SK-N-SH treated with all-trans-retinoic acid at 6 μM for 48 hours (cell line): ENCODE measurements at regions not wholly inside any gene's neighbourhood (a gene's known extent, or its start where the extent isn't known, plus 50 kb on each side); places are given as distances from the start of the nearest gene placed in this dataset.

Experiments used
- ARNTL ChIP-seq: fragments of 450-650 bp; formaldehyde crosslinking; IDR thresholded peaks from 2 replicates; pipeline ENCODE4 v1.5.0; 2020; ENCODE audit warnings: low read depth, mild to moderate bottlenecking, moderate library complexity, borderline replicate concordance
- CREB5 ChIP-seq: fragments of 250-450 bp; sonication (Bioruptor Pico); IDR thresholded peaks from 2 replicates; pipeline ENCODE4 v1.5.1; 2020; ENCODE audit warnings: low read depth, mild to moderate bottlenecking, moderate library complexity
- ESRRG ChIP-seq: fragments of 250-450 bp; sonication (Bioruptor Pico); IDR thresholded peaks from 2 replicates; pipeline ENCODE4 v1.6.1; 2021; ENCODE audit warnings: mild to moderate bottlenecking
- OSR1 ChIP-seq: fragments of 250-450 bp; sonication (Bioruptor Pico); IDR thresholded peaks from 2 replicates; pipeline ENCODE4 v1.8.0; 2022; ENCODE audit warnings: moderate library complexity, mild to moderate bottlenecking, inconsistent platforms
- PATZ1 ChIP-seq: fragments of 250-450 bp; sonication (Bioruptor Pico); IDR thresholded peaks from 2 replicates; pipeline ENCODE4 v1.8.0; 2020; ENCODE audit warnings: mild to moderate bottlenecking, moderate library complexity, borderline replicate concordance
- RARB ChIP-seq: fragments of 250-450 bp; sonication (Bioruptor Pico); IDR thresholded peaks from 2 replicates; pipeline ENCODE4 v1.8.0; 2021; ENCODE audit warnings: mild to moderate bottlenecking, moderate library complexity
- SNAI2 ChIP-seq: fragments of 250-450 bp; sonication (Bioruptor Pico); IDR thresholded peaks from 2 replicates; pipeline ENCODE4 v1.5.0; 2020; ENCODE audit warnings: mild to moderate bottlenecking, moderate library complexity
- TSHZ2 ChIP-seq: fragments of 250-450 bp; sonication (Bioruptor Pico); IDR thresholded peaks from 2 replicates; pipeline ENCODE4 v1.5.0; 2020; ENCODE audit warnings: mild to moderate bottlenecking, moderate library complexity
- ZFP3 ChIP-seq: fragments of 250-450 bp; sonication (Bioruptor Pico); IDR thresholded peaks from 2 replicates; pipeline ENCODE4 v1.5.0; 2020; ENCODE audit warnings: mild to moderate bottlenecking, moderate library complexity
- ZFP30 ChIP-seq: fragments of 450-650 bp; formaldehyde crosslinking; IDR thresholded peaks from 2 replicates; pipeline ENCODE4 v1.5.0; 2022; ENCODE audit warnings: mild to moderate bottlenecking, moderate library complexity
- ZNF8 ChIP-seq: fragments of 450-650 bp; formaldehyde crosslinking; IDR thresholded peaks from 2 replicates; pipeline ENCODE4 v1.5.0; 2020; ENCODE audit warnings: mild to moderate bottlenecking, moderate library complexity
- TF ChIP-seq, protein P1 (sequence below): fragments of 250-450 bp; sonication (Bioruptor Pico); IDR thresholded peaks from 2 replicates; pipeline ENCODE4 v1.8.0; 2021; ENCODE audit warnings: low read depth, mild to moderate bottlenecking, moderate library complexity, borderline replicate concordance
- TF ChIP-seq, protein P2 (sequence below): fragments of 250-450 bp; sonication (Bioruptor Pico); IDR thresholded peaks from 2 replicates; pipeline ENCODE4 v1.5.1; 2021; ENCODE audit warnings: mild to moderate bottlenecking, moderate library complexity

- TF ChIP-seq ESRRG (CRISPR knock-in tag) (no peak), ARNTL (CRISPR knock-in tag) (no peak), ZFP3 (CRISPR knock-in tag) (no peak), PATZ1 (no peak), RARB (no peak), ZFP30 (CRISPR knock-in tag) (no peak), CREB5 (no peak), TSHZ2 (CRISPR knock-in tag) (no peak), SNAI2 (no peak), ZNF8 (CRISPR knock-in tag) (no peak), OSR1 (no peak)
- TF ChIP-seq, protein P1, sequence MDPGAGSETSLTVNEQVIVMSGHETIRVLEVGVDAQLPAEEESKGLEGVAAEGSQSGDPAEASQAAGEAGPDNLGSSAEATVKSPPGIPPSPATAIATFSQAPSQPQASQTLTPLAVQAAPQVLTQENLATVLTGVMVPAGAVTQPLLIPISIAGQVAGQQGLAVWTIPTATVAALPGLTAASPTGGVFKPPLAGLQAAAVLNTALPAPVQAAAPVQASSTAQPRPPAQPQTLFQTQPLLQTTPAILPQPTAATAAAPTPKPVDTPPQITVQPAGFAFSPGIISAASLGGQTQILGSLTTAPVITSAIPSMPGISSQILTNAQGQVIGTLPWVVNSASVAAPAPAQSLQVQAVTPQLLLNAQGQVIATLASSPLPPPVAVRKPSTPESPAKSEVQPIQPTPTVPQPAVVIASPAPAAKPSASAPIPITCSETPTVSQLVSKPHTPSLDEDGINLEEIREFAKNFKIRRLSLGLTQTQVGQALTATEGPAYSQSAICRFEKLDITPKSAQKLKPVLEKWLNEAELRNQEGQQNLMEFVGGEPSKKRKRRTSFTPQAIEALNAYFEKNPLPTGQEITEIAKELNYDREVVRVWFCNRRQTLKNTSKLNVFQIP (CRISPR knock-in tag): no peak
- TF ChIP-seq, protein P2, sequence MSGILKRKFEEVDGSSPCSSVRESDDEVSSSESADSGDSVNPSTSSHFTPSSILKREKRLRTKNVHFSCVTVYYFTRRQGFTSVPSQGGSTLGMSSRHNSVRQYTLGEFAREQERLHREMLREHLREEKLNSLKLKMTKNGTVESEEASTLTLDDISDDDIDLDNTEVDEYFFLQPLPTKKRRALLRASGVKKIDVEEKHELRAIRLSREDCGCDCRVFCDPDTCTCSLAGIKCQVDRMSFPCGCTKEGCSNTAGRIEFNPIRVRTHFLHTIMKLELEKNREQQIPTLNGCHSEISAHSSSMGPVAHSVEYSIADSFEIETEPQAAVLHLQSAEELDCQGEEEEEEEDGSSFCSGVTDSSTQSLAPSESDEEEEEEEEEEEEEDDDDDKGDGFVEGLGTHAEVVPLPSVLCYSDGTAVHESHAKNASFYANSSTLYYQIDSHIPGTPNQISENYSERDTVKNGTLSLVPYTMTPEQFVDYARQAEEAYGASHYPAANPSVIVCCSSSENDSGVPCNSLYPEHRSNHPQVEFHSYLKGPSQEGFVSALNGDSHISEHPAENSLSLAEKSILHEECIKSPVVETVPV (CRISPR knock-in tag): no peak
Measured at GRCh38 chr20:52295556-52295955, 104.0 kb upstream of the ZFP64 start.
